ENCODE measurements at regions not wholly inside any gene's neighbourhood (a gene's known extent, or its start where the extent isn't known, plus 50 kb on each side); places are given as distances from the start of the nearest gene placed in this dataset.

- H3K27me3 ChIP-seq (ENCODE audit: control insufficient read depth, insufficient read depth, low read length), result peaks cover 3% of the 10 kb centered on the region
- H3K36me3 ChIP-seq (ENCODE audit: control insufficient read depth, insufficient read depth, low read length), result no peaks in the 10 kb centered on the region
- no peaks in the 10 kb centered on the region for H3K4me1 Mint-ChIP-seq
- peaks cover 9% of the 10 kb centered on the region for H3K27me3 Mint-ChIP-seq
- no peaks in the 10 kb centered on the region for H3K4me1 ChIP-seq (ENCODE audit: control insufficient read depth, insufficient read depth, low read length, poor library complexity, severe bottlenecking)
- H3K36me3 Mint-ChIP-seq, result no peaks in the 10 kb centered on the region
- ATAC-seq (ENCODE audit: low read depth in 2 of 2) (no peak), DNase-seq (no peak)
- H3K27ac ChIP-seq (ENCODE audit: insufficient read depth, low read length, poor library complexity, severe bottlenecking), result no peak overlapping the region
- no peaks in the 10 kb centered on the region for H3K9me3 ChIP-seq (ENCODE audit: control insufficient read depth in 2 of 2, low read length in 2 of 2)
- peaks cover 0 to 15% (median 0%) of the 10 kb centered on the region in 7 donors for H3K9me3 Mint-ChIP-seq
- H3K4me3 ChIP-seq (ENCODE audit: low read depth, low read length), result no peak overlapping the region
- H3K27ac Mint-ChIP-seq, result no peak overlapping the region
- no peak overlapping the region for H3K4me3 Mint-ChIP-seq
Observed at GRCh38 chr2:234869164-234869563, 82.7 kb upstream of the SH3BP4 start.

DNA sequence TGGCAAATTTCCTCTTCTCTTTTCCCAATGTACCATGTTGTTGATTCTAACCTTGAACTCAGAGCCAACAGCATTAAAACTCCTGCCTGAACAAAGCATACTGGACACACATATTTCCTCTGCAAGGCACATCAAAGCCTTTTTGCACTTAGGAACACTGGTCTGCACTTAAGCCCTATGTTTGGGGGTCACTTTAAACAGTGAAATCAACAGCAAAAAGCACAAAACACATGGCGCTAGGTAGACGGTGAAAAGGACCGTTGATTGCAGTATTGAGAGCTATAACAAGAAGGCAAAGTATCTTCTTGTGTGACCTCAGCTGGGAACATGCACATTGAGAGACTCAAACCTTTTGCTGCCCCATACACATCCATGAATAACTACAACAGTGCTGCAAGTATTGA, 83.9 kb upstream of the SH3BP4 start:
- ATAC-seq (ENCODE audit: low read depth in 2 of 2) (no peak), DNase-seq (no peak)
- Mint-ChIP-seq H3K27me3 (peaks cover 6% of the 10 kb centered on the region), H3K9me3 (peaks cover 0 to 15% (median 0%) of the 10 kb centered on the region in 7 donors), H3K4me3 (no peak overlapping the region), H3K4me1 (no peaks in the 10 kb centered on the region), H3K36me3 (no peaks in the 10 kb centered on the region), H3K27ac (no peak overlapping the region)
- no peak overlapping the region for H3K27ac ChIP-seq (ENCODE audit: insufficient read depth, low read length, poor library complexity, severe bottlenecking)
- H3K36me3 ChIP-seq (ENCODE audit: control insufficient read depth, insufficient read depth, low read length), result no peaks in the 10 kb centered on the region
- no peaks in the 10 kb centered on the region for H3K9me3 ChIP-seq (ENCODE audit: control insufficient read depth in 2 of 2, low read length in 2 of 2)
- no peaks in the 10 kb centered on the region for H3K4me1 ChIP-seq (ENCODE audit: control insufficient read depth, insufficient read depth, low read length, poor library complexity, severe bottlenecking)
- no peak overlapping the region for H3K4me3 ChIP-seq (ENCODE audit: low read depth, low read length)
- peaks cover 3% of the 10 kb centered on the region for H3K27me3 ChIP-seq (ENCODE audit: control insufficient read depth, insufficient read depth, low read length)

- no peak overlapping the region for H3K27ac ChIP-seq (ENCODE audit: insufficient read depth, low read length, poor library complexity, severe bottlenecking)
- peaks cover 3% of the 10 kb centered on the region for H3K27me3 ChIP-seq (ENCODE audit: control insufficient read depth, insufficient read depth, low read length)
- ATAC-seq (ENCODE audit: low read depth in 2 of 2) (no peak), DNase-seq (no peak)
- H3K4me3 ChIP-seq (ENCODE audit: low read depth, low read length), result no peak overlapping the region
- Mint-ChIP-seq H3K27me3 (peaks cover 6% of the 10 kb centered on the region), H3K4me1 (no peaks in the 10 kb centered on the region), H3K36me3 (no peaks in the 10 kb centered on the region), H3K4me3 (no peak overlapping the region), H3K9me3 (peaks cover 0 to 15% (median 2%) of the 10 kb centered on the region in 7 donors), H3K27ac (peak overlapping the region in 1 of 3 donors; percentile 11)
- no peaks in the 10 kb centered on the region for H3K9me3 ChIP-seq (ENCODE audit: control insufficient read depth in 2 of 2, low read length in 2 of 2)
- no peaks in the 10 kb centered on the region for H3K36me3 ChIP-seq (ENCODE audit: control insufficient read depth, insufficient read depth, low read length)
- no peaks in the 10 kb centered on the region for H3K4me1 ChIP-seq (ENCODE audit: control insufficient read depth, insufficient read depth, low read length, poor library complexity, severe bottlenecking)
Observed at GRCh38 chr2:234865586-234865985, 86.2 kb upstream of the SH3BP4 start.

DNA sequence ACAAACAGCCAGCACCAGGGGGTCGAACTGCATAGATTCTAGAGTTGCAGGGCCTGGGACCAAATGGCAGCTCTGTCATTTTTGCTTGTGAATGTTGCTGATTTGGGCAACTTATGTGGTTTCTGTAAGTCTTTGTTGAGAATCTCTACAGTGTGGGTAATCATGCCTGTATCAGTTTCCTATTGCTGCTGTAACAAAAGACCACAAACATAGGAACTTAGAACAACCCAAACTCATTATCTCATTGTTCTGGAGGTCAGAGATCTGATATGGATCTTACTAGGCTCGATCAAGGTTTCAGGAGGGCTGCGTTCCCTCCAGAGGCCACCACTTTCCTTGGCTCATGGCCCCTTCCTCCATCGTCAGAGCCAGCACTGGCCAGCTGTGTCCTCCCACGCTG, 86.8 kb upstream of the SH3BP4 start:
- no peaks in the 10 kb centered on the region for H3K4me1 Mint-ChIP-seq
- Histone ChIP-seq H3K4me1 (ENCODE audit: control insufficient read depth, insufficient read depth, low read length, poor library complexity, severe bottlenecking) (no peaks in the 10 kb centered on the region), H3K27me3 (ENCODE audit: control insufficient read depth, insufficient read depth, low read length) (peaks cover 3% of the 10 kb centered on the region), H3K36me3 (ENCODE audit: control insufficient read depth, insufficient read depth, low read length) (no peaks in the 10 kb centered on the region), H3K27ac (ENCODE audit: insufficient read depth, low read length, poor library complexity, severe bottlenecking) (no peak overlapping the region), H3K9me3 (ENCODE audit: control insufficient read depth in 2 of 2, low read length in 2 of 2) (no peaks in the 10 kb centered on the region), H3K4me3 (ENCODE audit: low read depth, low read length) (no peak overlapping the region)
- peaks cover 0 to 15% (median 2%) of the 10 kb centered on the region in 7 donors for H3K9me3 Mint-ChIP-seq
- H3K4me3 Mint-ChIP-seq, result no peak overlapping the region
- H3K27me3 Mint-ChIP-seq, result peaks cover 6% of the 10 kb centered on the region
- H3K27ac Mint-ChIP-seq, result no peak overlapping the region
- H3K36me3 Mint-ChIP-seq, result no peaks in the 10 kb centered on the region
- DNase-seq (no peak), ATAC-seq (ENCODE audit: low read depth in 2 of 2) (no peak)

GRCh38 chr2:234864506-234864905, 87.3 kb upstream of the SH3BP4 start:
- H3K4me1 ChIP-seq (ENCODE audit: control insufficient read depth, insufficient read depth, low read length, poor library complexity, severe bottlenecking), result no peaks in the 10 kb centered on the region
- H3K27ac ChIP-seq (ENCODE audit: insufficient read depth, low read length, poor library complexity, severe bottlenecking), result no peak overlapping the region
- H3K9me3 Mint-ChIP-seq, result peaks cover 0 to 15% (median 2%) of the 10 kb centered on the region in 7 donors
- peaks cover 3% of the 10 kb centered on the region for H3K27me3 ChIP-seq (ENCODE audit: control insufficient read depth, insufficient read depth, low read length)
- no peaks in the 10 kb centered on the region for H3K36me3 ChIP-seq (ENCODE audit: control insufficient read depth, insufficient read depth, low read length)
- no peak overlapping the region for H3K27ac Mint-ChIP-seq
- DNase-seq, result no peak
- no peaks in the 10 kb centered on the region for H3K36me3 Mint-ChIP-seq
- no peak overlapping the region for H3K4me3 ChIP-seq (ENCODE audit: low read depth, low read length)
- H3K4me3 Mint-ChIP-seq, result no peak overlapping the region
- H3K27me3 Mint-ChIP-seq, result peaks cover 8% of the 10 kb centered on the region
- ATAC-seq (ENCODE audit: low read depth in 2 of 2), result no peak
- H3K4me1 Mint-ChIP-seq, result no peaks in the 10 kb centered on the region
- H3K9me3 ChIP-seq (ENCODE audit: control insufficient read depth in 2 of 2, low read length in 2 of 2), result no peaks in the 10 kb centered on the region

DNA sequence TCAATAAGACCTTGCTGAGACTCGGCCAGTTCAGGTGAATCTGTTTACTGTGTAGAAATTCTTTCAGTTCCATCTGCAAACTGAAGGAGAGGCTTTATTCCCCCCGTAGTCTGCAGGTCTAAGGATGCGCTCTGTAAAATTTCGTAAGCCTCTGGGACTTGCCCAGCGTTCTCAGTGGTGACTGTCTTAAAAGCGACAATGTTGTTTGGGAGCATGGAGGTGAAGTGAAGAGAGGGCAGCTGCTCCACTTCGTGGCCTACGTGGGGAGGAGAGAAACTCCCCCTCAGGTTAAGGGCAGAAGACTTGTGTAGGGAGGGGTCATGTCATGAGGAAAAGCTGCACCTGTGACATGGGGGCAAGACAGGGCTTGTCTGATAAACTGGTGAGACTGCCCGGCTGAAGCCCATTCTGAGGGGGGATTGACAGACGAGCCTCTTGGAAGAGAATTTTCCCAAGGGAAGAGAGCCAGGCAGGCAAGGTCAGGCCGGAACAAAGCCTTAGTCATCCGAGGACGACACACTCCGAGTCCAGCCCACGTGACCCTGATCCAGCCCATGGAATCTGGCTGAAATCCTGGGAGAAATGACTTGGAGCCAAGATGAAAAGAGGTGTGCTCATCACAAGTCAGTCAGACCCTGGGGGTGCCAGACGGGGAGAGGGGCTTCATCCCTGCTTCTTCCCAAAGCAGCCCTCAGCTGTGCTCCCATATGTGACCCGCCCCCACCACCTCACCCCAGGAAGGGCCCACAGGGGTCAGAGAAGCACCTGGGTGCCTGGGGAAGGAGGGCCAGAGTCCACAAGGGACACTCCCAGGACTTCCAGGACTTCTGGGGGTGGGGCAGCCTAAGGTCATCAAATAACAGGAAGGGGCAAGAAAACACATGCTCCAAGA, 88.5 kb upstream of the SH3BP4 start:
- Mint-ChIP-seq H3K36me3 (no peaks in the 10 kb centered on the region), H3K27ac (no peak overlapping the region), H3K27me3 (peaks cover 12% of the 10 kb centered on the region), H3K4me3 (no peak overlapping the region), H3K9me3 (peaks cover 0 to 15% (median 2%) of the 10 kb centered on the region in 7 donors), H3K4me1 (no peaks in the 10 kb centered on the region)
- Histone ChIP-seq H3K27ac (ENCODE audit: insufficient read depth, low read length, poor library complexity, severe bottlenecking) (no peak overlapping the region), H3K4me3 (ENCODE audit: low read depth, low read length) (no peak overlapping the region), H3K4me1 (ENCODE audit: control insufficient read depth, insufficient read depth, low read length, poor library complexity, severe bottlenecking) (no peaks in the 10 kb centered on the region), H3K27me3 (ENCODE audit: control insufficient read depth, insufficient read depth, low read length) (peaks cover 3% of the 10 kb centered on the region), H3K9me3 (ENCODE audit: control insufficient read depth in 2 of 2, low read length in 2 of 2) (no peaks in the 10 kb centered on the region), H3K36me3 (ENCODE audit: control insufficient read depth, insufficient read depth, low read length) (no peaks in the 10 kb centered on the region)
- ATAC-seq (ENCODE audit: low read depth in 2 of 2), result no peak
- DNase-seq, result no peak

GRCh38 chr2:234861841-234862735, 89.7 kb upstream of the SH3BP4 start:
- Histone ChIP-seq H3K27me3 (ENCODE audit: control insufficient read depth, insufficient read depth, low read length) (no peaks in the 10 kb centered on the region), H3K4me1 (ENCODE audit: control insufficient read depth, insufficient read depth, low read length, poor library complexity, severe bottlenecking) (no peaks in the 10 kb centered on the region), H3K9me3 (ENCODE audit: control insufficient read depth in 2 of 2, low read length in 2 of 2) (no peaks in the 10 kb centered on the region), H3K36me3 (ENCODE audit: control insufficient read depth, insufficient read depth, low read length) (no peaks in the 10 kb centered on the region), H3K27ac (ENCODE audit: insufficient read depth, low read length, poor library complexity, severe bottlenecking) (no peak overlapping the region), H3K4me3 (ENCODE audit: low read depth, low read length) (no peak overlapping the region)
- ATAC-seq (ENCODE audit: low read depth in 2 of 2) (no peak), DNase-seq (no peak)
- peaks cover 0 to 9% (median 2%) of the 10 kb centered on the region in 7 donors for H3K9me3 Mint-ChIP-seq
- no peak overlapping the region for H3K27ac Mint-ChIP-seq
- H3K27me3 Mint-ChIP-seq, result peaks cover 12% of the 10 kb centered on the region
- no peaks in the 10 kb centered on the region for H3K36me3 Mint-ChIP-seq
- no peak overlapping the region for H3K4me3 Mint-ChIP-seq
- H3K4me1 Mint-ChIP-seq, result no peaks in the 10 kb centered on the region

Measured in CD4-positive, CD25-positive, alpha-beta regulatory T cell (primary cell).